ENCODE measurements at regions not wholly inside any gene's neighbourhood (a gene's known extent, or its start where the extent isn't known, plus 50 kb on each side); places are given as distances from the start of the nearest gene placed in this dataset.
A peak's percentile ranks its signal among the peaks of the same experiment; 100 is the strongest.

- TF ChIP-seq ETS1 (IDR thresholded peaks at IDR 0.05) = no peak
- no peak for TF ChIP-seq ZNF331 (CRISPR knock-in tag; IDR thresholded peaks at IDR 0.05; ENCODE audit: low read depth)
Measured at GRCh38 chr16:52237823-52238222, 309.1 kb downstream of the TOX3 start (continued).

- Mint-ChIP-seq H3K4me1 (peaks cover 8% of the 10 kb centered on the region), H3K9me3 (no peaks in the 10 kb centered on the region), H3K27me3 (ENCODE audit: insufficient read depth, low read depth, poor library complexity) (no peaks in the 10 kb centered on the region), H3K36me3 (ENCODE audit: low read depth) (no peaks in the 10 kb centered on the region; the same call in 2 of the 3 replicates), H3K27ac (no peak overlapping the region), H3K4me3 (no peak overlapping the region)
- TF ChIP-seq POLR2AphosphoS5 (IDR thresholded peaks at IDR 0.05; ENCODE audit: low read depth) = no peak
- DNase-seq (ENCODE audit: low spot score) (no peak), ATAC-seq (no peak)
- Histone ChIP-seq H4K20me1 (replicated peaks; ENCODE audit: insufficient read depth) (no peaks in the 10 kb centered on the region), H3K9me2 (ENCODE audit: insufficient read depth) (0 out of 2 replicates have a peak, but pooled peaks cover 2% of the 10 kb centered on the region), H3K4me3 (no peak overlapping the region), H3K4me2 (no peak overlapping the region), H3F3A (replicated peaks; ENCODE audit: low read depth) (no peaks in the 10 kb centered on the region), H3K36me3 (ENCODE audit: insufficient read depth) (no peaks in the 10 kb centered on the region), H3K4me1 (ENCODE audit: insufficient read depth) (no peaks in the 10 kb centered on the region; the same call in 1 of the 2 replicates), H2AFZ (0 out of 2 replicates have a peak overlapping the region, but pooled peaks have one; percentile 77), H3K27me3 (ENCODE audit: insufficient read depth) (no peaks in the 10 kb centered on the region), H3K27ac (ENCODE audit: low read depth) (no peak overlapping the region), H3K79me2 (replicated peaks; ENCODE audit: insufficient read depth) (no peaks in the 10 kb centered on the region)
Measured at GRCh38 chr16:52235186-52235585, 311.8 kb downstream of the TOX3 start.

- H3K4me1 ChIP-seq (ENCODE audit: insufficient read depth) = no peaks in the 10 kb centered on the region; the same call in 1 of the 2 replicates
- H3K27me3 ChIP-seq (ENCODE audit: insufficient read depth) = no peaks in the 10 kb centered on the region
- TF ChIP-seq ZNF114 (CRISPR knock-in tag; IDR thresholded peaks at IDR 0.05) = no peak
- TF ChIP-seq STAT1 (IDR thresholded peaks at IDR 0.05; ENCODE audit: unreplicated experiment) = no peak
- TF ChIP-seq POLR2AphosphoS5 (IDR thresholded peaks at IDR 0.05; ENCODE audit: low read depth) = no peak
- no peak for TF ChIP-seq JUNB (IDR thresholded peaks at IDR 0.05; ENCODE audit: unreplicated experiment)
- TF ChIP-seq ZNF331 (CRISPR knock-in tag; IDR thresholded peaks at IDR 0.05; ENCODE audit: low read depth) = no peak
- TF ChIP-seq CTCF (conservative IDR thresholded peaks at IDR 0.05; ENCODE audit: low read depth in 2 of 2) = no peak
- no peak for TF ChIP-seq NANOG (IDR thresholded peaks at IDR 0.05; ENCODE audit: borderline replicate concordance)
- no peak for TF ChIP-seq EZH2 (IDR thresholded peaks at IDR 0.05; ENCODE audit: low read depth, unreplicated experiment)
- H2AFZ ChIP-seq = no peak overlapping the region
- no peak for DNase-seq (ENCODE audit: low spot score)
- no peaks in the 10 kb centered on the region for H3K27me3 Mint-ChIP-seq (ENCODE audit: insufficient read depth, low read depth, poor library complexity)
- no peak overlapping the region for H3K4me3 Mint-ChIP-seq
- 0 out of 2 replicates have a peak, but pooled peaks cover 2% of the 10 kb centered on the region for H3K9me2 ChIP-seq (ENCODE audit: insufficient read depth)
- H3K36me3 Mint-ChIP-seq (ENCODE audit: low read depth) = no peaks in the 10 kb centered on the region
- H3K36me3 ChIP-seq (ENCODE audit: insufficient read depth) = no peaks in the 10 kb centered on the region
- no peaks in the 10 kb centered on the region for H3K79me2 ChIP-seq (replicated peaks; ENCODE audit: insufficient read depth)
- no peak overlapping the region for H3K4me2 ChIP-seq
- H3F3A ChIP-seq (replicated peaks; ENCODE audit: low read depth) = no peaks in the 10 kb centered on the region
- H3K4me3 ChIP-seq = no peak overlapping the region
- H3K27ac ChIP-seq (ENCODE audit: low read depth) = no peak overlapping the region
- no peak for ATAC-seq
- no peaks in the 10 kb centered on the region for H4K20me1 ChIP-seq (replicated peaks; ENCODE audit: insufficient read depth)
- H3K27ac Mint-ChIP-seq = no peak overlapping the region
- no peaks in the 10 kb centered on the region for H3K9me3 Mint-ChIP-seq
- peaks cover 8% of the 10 kb centered on the region for H3K4me1 Mint-ChIP-seq
Measured at GRCh38 chr16:52234626-52235025, 312.3 kb downstream of the TOX3 start.
